Choroid plexus epithelial cell (primary cell): ENCODE measurements at regions not wholly inside any gene's neighbourhood (a gene's known extent, or its start where the extent isn't known, plus 50 kb on each side); places are given as distances from the start of the nearest gene placed in this dataset.
A peak's percentile ranks its signal among the peaks of the same experiment; 100 is the strongest.

Experiments used
- DNase-seq: peaks from one replicate; pipeline ENCODE4 v3.0.0-alpha.2; 2010; ENCODE audit warnings: low read depth
- H3K4me3 ChIP-seq: 2 replicates; pipeline ENCODE4 v1.5.1; 2011; ENCODE audit warnings: low read depth, mild to moderate bottlenecking, control low read depth, low read length, moderate library complexity
- TF ChIP-seq, protein P1 (sequence below): conservative IDR thresholded peaks from 2 replicates; pipeline ENCODE4 v1.5.1; 2011; ENCODE audit warnings: low read depth, mild to moderate bottlenecking, control low read depth, inconsistent platforms, low read length, moderate library complexity

DNA sequence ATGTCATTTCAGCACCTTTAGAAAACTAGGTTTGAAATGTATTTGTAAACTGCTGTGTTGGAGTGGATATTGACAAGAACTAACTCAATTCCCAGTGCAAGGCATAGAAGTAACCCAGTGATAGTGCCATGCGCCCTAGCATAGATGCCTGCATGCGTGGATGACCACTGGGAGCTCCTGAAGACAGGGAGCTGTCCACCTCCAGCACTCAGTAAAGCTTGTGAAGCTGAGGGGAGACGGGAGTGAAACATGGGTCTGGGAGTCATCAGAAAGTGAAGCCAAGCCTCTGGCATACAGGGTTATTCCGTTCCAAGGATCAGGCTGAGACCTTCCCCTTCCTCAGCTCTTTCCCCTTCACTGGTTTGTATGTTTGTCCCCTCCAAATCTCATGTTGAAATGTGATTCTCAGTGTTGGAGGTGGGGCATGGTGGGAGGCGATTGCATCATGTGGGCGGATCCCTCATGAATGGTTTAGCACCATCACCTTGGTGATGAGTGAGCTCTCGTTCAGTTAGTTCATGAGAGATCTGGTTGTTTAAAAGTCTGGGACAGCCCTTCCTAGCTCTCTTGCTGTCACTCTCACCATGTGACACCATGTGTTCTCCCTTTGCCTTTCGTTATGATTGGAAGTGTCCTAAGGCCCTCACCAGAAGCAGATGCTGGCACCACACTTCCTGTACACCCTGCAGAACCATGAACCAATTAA, 146.5 kb upstream of the FERMT1 start:
- DNase-seq = peak; percentile 19
- TF ChIP-seq, protein P1, sequence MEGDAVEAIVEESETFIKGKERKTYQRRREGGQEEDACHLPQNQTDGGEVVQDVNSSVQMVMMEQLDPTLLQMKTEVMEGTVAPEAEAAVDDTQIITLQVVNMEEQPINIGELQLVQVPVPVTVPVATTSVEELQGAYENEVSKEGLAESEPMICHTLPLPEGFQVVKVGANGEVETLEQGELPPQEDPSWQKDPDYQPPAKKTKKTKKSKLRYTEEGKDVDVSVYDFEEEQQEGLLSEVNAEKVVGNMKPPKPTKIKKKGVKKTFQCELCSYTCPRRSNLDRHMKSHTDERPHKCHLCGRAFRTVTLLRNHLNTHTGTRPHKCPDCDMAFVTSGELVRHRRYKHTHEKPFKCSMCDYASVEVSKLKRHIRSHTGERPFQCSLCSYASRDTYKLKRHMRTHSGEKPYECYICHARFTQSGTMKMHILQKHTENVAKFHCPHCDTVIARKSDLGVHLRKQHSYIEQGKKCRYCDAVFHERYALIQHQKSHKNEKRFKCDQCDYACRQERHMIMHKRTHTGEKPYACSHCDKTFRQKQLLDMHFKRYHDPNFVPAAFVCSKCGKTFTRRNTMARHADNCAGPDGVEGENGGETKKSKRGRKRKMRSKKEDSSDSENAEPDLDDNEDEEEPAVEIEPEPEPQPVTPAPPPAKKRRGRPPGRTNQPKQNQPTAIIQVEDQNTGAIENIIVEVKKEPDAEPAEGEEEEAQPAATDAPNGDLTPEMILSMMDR = no peak
- no peak overlapping the region for H3K4me3 ChIP-seq

DNA sequence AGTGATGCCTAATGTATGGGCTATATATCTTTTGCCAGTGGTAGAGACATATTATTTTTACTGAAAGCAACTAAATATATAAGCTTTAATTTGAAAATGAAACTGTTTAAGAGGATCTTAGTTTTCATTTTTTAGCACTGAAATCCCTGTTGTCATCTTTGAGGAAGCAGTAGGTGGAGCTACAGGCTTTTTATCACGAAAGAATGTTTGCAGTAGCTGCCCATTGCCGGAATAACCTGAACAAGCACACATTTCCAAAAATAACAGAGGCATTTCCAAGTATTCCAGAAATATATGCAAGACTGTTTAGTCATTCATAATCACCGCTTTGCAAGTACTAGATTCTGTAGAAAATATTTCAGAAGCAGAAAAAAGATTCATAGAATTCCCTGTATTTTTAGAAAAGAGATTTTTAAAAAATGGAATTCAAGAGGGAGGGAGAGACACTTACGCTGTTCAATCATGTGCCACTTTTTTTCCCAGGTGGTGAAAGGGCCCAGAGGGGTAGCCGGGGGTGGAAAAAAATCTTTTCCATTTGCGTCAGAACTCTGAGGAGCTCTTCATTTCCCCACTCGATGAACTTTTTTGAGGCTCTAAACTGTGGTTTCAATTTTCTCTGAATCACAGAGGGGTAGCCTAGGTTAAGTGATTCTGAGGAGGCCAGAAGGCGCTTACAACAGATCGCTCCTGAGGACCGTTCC, 142.5 kb upstream of the FERMT1 start:
- TF ChIP-seq, protein P1 = peak; percentile 71
- peak overlapping the region; percentile 31 for H3K4me3 ChIP-seq
- DNase-seq = peak; percentile 93

DNA sequence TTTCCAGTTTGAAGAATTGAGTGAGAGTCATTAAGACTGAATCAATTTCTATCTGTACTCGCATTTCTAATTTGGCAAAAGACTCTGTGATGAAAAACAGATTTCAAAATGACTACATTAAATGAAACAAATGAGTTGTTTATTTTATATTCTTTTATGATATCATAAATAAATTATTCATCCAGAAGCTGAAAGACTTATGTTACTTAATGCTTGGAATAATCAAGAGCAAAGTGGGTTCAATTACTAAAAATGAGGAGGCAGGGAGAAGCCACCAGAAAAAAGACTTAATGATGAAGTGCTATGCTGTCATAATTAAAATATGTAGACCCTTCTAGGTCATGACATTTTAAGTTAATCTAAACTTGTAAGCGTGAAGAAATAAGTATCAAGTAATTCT, 130.6 kb upstream of the FERMT1 start:
- TF ChIP-seq, protein P1 = no peak
- no peak overlapping the region for H3K4me3 ChIP-seq

GRCh38 chr20:6245436-6245835, 122.6 kb upstream of the FERMT1 start:
- TF ChIP-seq, protein P1 = no peak
- no peak overlapping the region for H3K4me3 ChIP-seq
- no peak for DNase-seq

More for the DNA sequence above, 130.6 kb upstream of the FERMT1 start:
- DNase-seq = no peak

GRCh38 chr20:6241591-6241990, 118.8 kb upstream of the FERMT1 start:
- DNase-seq = no peak
- H3K4me3 ChIP-seq = no peak overlapping the region
- TF ChIP-seq, protein P1 = no peak

GRCh38 chr20:6240059-6240458, 117.2 kb upstream of the FERMT1 start:
- H3K4me3 ChIP-seq = no peak overlapping the region
- TF ChIP-seq, protein P1 = no peak
- no peak for DNase-seq
